Testis (tissue), 2 donors: ENCODE measurements at regions not wholly inside any gene's neighbourhood (a gene's known extent, or its start where the extent isn't known, plus 50 kb on each side); places are given as distances from the start of the nearest gene placed in this dataset.

Experiments used
- DNase-seq: peaks from one replicate; pipeline ENCODE4 v3.0.0-alpha.2; 2019
- H3K27ac ChIP-seq, 2 donors: fragments of 200-600 bp; sonication (generic); one replicate each; pipeline ENCODE4 v1.5.1; 2019
- H3K27me3 ChIP-seq: fragments of 200-600 bp; sonication (generic); one replicate; pipeline ENCODE4 v1.5.1; 2019
- H3K36me3 ChIP-seq: fragments of 200-600 bp; sonication (generic); one replicate; pipeline ENCODE4 v1.5.1; 2017; ENCODE audit warnings: low read depth; ENCODE audit errors: missing control alignments
- H3K4me1 ChIP-seq: fragments of 200-600 bp; sonication (generic); one replicate; pipeline ENCODE4 v1.5.1; 2019
- H3K4me3 ChIP-seq, 2 donors: fragments of 200-600 bp; sonication (generic); one replicate each; pipeline ENCODE4 v1.5.1; 2017 to 2019
- H3K9me3 ChIP-seq: fragments of 200-600 bp; sonication (generic); one replicate; pipeline ENCODE4 v1.5.1; 2017
- POLR2A ChIP-seq: fragments of 450-650 bp; IDR thresholded peaks from one replicate; pipeline ENCODE4 v1.6.1; 2017; ENCODE audit warnings: antibody characterized with exemption, mild to moderate bottlenecking, moderate library complexity
- WGBS, 2 donors: methylation state at CpG; one replicate each; pipeline ENCODE4 v1.1.5; 2018; 5-methylcytosine and 5-hydroxymethylcytosine counted together
- intact Hi-C: fragments of 100-400 bp; cut with DNase I; formaldehyde crosslinking; loops from one replicate; pipeline ENCODE4 v1.15.1; 2023; ENCODE audit warnings: low total_unique reads
- TF ChIP-seq, protein P1 (sequence below), 3 experiments: fragments of 450-650 bp in 2 of 3; fragments of 200-600 bp in 1 of 3; sonication (generic) in 1 of 3; IDR thresholded peaks; one replicate each; pipeline ENCODE4 v1.5.1; 2016 to 2019; ENCODE audit warnings: antibody characterized with exemption in 3 of 3, mild to moderate bottlenecking in 2 of 3, moderate library complexity in 1 of 3

DNA sequence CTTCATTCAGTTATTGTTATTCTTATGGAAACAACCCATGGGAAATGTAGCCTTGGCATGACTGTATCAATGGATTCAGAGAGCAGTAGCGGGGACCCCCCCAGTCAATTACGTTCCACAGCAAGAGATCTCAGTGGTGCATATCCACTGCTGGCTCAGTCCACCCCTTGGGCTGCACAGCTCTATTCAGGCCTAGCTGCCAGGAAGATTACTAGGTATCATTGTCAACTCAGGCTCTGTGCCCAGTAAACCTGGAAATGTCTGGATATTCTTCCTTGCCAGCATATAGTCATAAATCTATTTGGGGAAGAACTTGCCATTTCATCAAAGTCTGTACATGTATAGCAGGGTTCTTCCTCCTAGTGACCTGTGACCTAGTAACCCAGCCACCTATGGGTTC, 128.1 kb upstream of the CCDC54 start:
- Histone ChIP-seq H3K4me3 (no peak overlapping the region), H3K27ac (no peak overlapping the region), H3K36me3 (no peaks in the 10 kb centered on the region), H3K27me3 (no peaks in the 10 kb centered on the region), H3K9me3 (no peaks in the 10 kb centered on the region), H3K4me1 (no peaks in the 10 kb centered on the region)
- no peak for TF ChIP-seq POLR2A
- TF ChIP-seq, protein P1, sequence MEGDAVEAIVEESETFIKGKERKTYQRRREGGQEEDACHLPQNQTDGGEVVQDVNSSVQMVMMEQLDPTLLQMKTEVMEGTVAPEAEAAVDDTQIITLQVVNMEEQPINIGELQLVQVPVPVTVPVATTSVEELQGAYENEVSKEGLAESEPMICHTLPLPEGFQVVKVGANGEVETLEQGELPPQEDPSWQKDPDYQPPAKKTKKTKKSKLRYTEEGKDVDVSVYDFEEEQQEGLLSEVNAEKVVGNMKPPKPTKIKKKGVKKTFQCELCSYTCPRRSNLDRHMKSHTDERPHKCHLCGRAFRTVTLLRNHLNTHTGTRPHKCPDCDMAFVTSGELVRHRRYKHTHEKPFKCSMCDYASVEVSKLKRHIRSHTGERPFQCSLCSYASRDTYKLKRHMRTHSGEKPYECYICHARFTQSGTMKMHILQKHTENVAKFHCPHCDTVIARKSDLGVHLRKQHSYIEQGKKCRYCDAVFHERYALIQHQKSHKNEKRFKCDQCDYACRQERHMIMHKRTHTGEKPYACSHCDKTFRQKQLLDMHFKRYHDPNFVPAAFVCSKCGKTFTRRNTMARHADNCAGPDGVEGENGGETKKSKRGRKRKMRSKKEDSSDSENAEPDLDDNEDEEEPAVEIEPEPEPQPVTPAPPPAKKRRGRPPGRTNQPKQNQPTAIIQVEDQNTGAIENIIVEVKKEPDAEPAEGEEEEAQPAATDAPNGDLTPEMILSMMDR (IDR thresholded peaks at IDR 0.05) = no peak
- 98 to 100% methylated on average over 2 of the region's 2 CpGs for WGBS, 2 donors
- no peak for DNase-seq
- intact Hi-C loops = no loop called here

DNA sequence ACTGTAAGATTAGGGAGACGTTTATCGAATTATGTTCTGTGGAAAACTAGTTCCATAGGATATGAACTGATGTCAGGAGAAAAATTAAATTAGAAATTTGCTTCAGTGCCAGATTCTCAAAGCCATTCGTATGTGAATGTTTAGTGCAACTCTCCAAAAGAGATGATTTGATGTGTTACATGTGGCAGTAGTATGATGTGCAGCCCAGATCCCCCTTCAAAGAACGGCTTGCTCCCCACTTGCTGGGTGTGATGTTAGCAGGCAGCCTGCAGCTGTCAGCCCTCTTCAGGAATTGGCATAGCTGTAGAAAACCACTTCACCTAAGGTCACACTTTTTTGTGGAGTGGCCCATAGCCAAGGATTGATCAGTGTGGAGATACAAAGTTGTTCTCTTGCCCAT, 127.0 kb upstream of the CCDC54 start:
- no peaks in the 10 kb centered on the region for H3K27me3 ChIP-seq
- no peak for DNase-seq
- intact Hi-C loops = no loop called here
- TF ChIP-seq, protein P1 (IDR thresholded peaks at IDR 0.05) = no peak
- no peak for TF ChIP-seq POLR2A
- H3K4me1 ChIP-seq = peaks cover 6% of the 10 kb centered on the region
- no peaks in the 10 kb centered on the region for H3K36me3 ChIP-seq
- 90 to 94% methylated on average over 4 of the region's 4 CpGs for WGBS, 2 donors
- H3K27ac ChIP-seq = no peak overlapping the region
- no peak overlapping the region for H3K4me3 ChIP-seq
- H3K9me3 ChIP-seq = no peaks in the 10 kb centered on the region

DNA sequence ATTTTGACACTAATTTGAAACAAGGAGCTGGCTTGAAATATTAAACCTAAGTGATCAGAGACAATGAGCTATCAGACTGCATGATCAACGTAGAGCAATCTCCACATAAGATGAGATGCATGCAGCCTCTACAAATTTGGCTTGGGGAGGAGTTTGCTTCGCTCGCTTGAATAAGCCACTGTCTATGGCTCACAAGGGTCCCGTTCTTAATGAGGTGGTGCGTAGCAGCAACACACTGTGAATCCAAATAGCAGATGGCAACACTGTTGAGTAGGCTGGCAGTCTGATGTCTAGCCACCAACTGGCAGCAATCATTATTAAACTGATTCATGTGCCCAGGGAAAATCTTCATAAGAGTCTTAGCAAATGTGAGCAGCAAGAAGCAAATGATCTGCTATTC, 125.4 kb upstream of the CCDC54 start:
- Histone ChIP-seq H3K4me3 (no peak overlapping the region), H3K27ac (no peak overlapping the region), H3K27me3 (no peaks in the 10 kb centered on the region), H3K9me3 (no peaks in the 10 kb centered on the region), H3K4me1 (peaks cover 7% of the 10 kb centered on the region), H3K36me3 (no peaks in the 10 kb centered on the region)
- DNase-seq = no peak
- no peak for TF ChIP-seq POLR2A
- TF ChIP-seq, protein P1 (IDR thresholded peaks at IDR 0.05) = no peak
- intact Hi-C loops = no loop called here
- WGBS, 2 donors = 90 to 96% methylated on average over 5 of the region's 5 CpGs

DNA sequence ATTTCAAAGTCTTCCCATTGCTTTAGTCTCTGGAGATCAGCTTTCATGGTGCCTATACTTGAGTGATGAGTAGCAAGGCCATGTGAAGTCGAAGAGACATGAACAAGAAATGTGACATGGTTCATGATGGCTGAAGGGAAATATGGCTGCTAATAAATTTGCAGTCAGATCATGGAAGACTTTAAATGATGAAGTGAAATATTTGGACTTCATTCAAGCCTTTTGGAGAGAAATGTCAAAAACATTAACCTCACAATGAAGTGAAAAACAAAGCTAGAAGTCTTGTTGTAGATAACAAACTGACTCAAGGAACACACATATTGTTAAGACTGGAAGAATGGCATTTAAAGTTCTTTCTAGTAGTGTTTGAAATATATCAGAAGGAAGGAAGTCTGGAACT, 120.3 kb upstream of the CCDC54 start:
- peaks cover 36% of the 10 kb centered on the region for H3K4me1 ChIP-seq
- no peak for DNase-seq
- H3K27ac ChIP-seq = peak overlapping the region in 1 of 2 donors; percentile 76
- intact Hi-C loops = no loop called here
- no peak overlapping the region for H3K4me3 ChIP-seq
- H3K9me3 ChIP-seq = no peaks in the 10 kb centered on the region
- H3K27me3 ChIP-seq = no peaks in the 10 kb centered on the region
- 0% methylated on average over 1 of the region's 1 CpG for WGBS, 2 donors
- no peaks in the 10 kb centered on the region for H3K36me3 ChIP-seq
- no peak for TF ChIP-seq POLR2A
- TF ChIP-seq, protein P1 (IDR thresholded peaks at IDR 0.05) = no peak

DNA sequence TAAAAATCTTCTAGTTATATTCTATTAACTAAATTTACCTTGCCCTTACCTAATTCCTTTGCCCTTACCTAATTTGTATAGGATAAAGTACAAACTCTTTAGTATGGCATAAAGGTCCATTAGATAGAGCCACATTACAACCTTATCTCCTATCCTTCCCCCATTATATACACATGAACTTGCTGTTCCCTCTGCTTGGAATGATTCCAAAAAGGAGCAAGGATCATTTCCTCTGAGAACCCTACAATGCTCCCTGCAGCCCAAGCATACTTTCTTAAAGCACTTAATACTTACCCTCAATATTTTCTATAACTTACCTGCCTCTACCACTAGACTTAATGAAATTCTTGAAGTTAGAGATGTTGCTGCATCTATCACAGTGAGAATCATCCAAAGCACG, 118.9 kb upstream of the CCDC54 start:
- intact Hi-C loops = no loop called here
- WGBS, 2 donors = 53 to 63% methylated on average over 1 of the region's 1 CpG
- Histone ChIP-seq H3K9me3 (no peaks in the 10 kb centered on the region), H3K4me1 (peaks cover 46% of the 10 kb centered on the region), H3K36me3 (no peaks in the 10 kb centered on the region), H3K4me3 (no peak overlapping the region), H3K27me3 (no peaks in the 10 kb centered on the region), H3K27ac (peak overlapping the region; percentile 48 to 76)
- no peak for DNase-seq
- no peak for TF ChIP-seq POLR2A
- TF ChIP-seq, protein P1 (IDR thresholded peaks at IDR 0.05) = no peak
